ENCODE measurements at regions not wholly inside any gene's neighbourhood (a gene's known extent, or its start where the extent isn't known, plus 50 kb on each side); places are given as distances from the start of the nearest gene placed in this dataset.

DNA sequence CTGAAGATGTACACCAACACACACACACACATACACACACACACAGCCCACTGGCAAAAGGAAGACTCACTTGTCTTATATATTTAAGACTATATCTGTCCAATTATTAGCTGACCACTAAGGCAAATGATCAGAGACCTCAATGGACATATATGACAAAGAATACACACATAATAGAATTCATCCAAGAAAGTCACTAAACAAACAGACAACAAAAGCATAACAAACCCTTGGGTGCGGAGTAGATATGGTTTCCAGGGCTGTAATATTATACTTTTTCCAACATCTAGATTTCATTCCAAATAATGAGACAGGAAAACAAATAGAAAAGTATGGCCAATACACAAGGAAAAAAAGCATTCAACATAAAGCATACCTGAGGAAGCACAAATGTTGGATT, 72.3 kb upstream of the PRICKLE2 start:
- no peak for DNase-seq (ENCODE audit: extremely low spot score)
- ChIA-PET CTCF (no interaction called here), POLR2A (no interaction called here)
- no peak for TF ChIP-seq ARNT (IDR thresholded peaks at IDR 0.05)
- no peak for TF ChIP-seq LEF1 (IDR thresholded peaks at IDR 0.05; ENCODE audit: borderline replicate concordance)
- TF ChIP-seq SUZ12 (IDR thresholded peaks at IDR 0.05) = no peak
- TF ChIP-seq CTBP1 (IDR thresholded peaks at IDR 0.05; ENCODE audit: borderline replicate concordance) = no peak

- POLR2A ChIA-PET = no interaction called here
- CTCF ChIA-PET = no interaction called here
- TF ChIP-seq FOXM1 (IDR thresholded peaks at IDR 0.05; ENCODE audit: borderline replicate concordance) = no peak
- DNase-seq (ENCODE audit: extremely low spot score) = no peak
Measured at GRCh38 chr3:64295594-64295993, 70.3 kb upstream of the PRICKLE2 start.

DNA sequence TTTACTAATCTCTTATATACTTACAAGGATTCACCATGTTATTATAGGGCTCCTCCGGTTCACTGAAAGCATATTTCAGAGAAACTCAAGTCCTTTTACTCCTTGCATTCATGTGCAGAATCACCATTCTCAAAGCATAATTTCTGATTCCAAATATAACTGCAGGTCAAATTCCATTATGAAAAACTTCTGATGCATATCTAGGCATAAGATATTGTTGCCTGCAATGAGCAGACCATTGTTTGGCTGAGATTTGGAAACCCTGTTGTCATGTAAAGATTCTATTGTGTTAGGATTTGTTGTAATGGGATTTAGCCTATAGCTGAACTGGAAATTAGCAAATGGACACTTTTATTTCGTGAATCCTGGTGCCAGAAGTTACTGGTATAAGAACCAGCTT, 69.5 kb upstream of the PRICKLE2 start:
- no peak for DNase-seq (ENCODE audit: extremely low spot score)
- no peak for TF ChIP-seq NFRKB (IDR thresholded peaks at IDR 0.05)
- TF ChIP-seq BHLHE40 (IDR thresholded peaks at IDR 0.05; ENCODE audit: borderline replicate concordance) = no peak
- TF ChIP-seq SP1 (IDR thresholded peaks at IDR 0.05) = no peak
- TF ChIP-seq SUZ12 (IDR thresholded peaks at IDR 0.05) = no peak
- TF ChIP-seq TARDBP (IDR thresholded peaks at IDR 0.05) = no peak
- no peak for TF ChIP-seq CTBP1 (IDR thresholded peaks at IDR 0.05; ENCODE audit: borderline replicate concordance)
- no peak for TF ChIP-seq FOXA1 (IDR thresholded peaks at IDR 0.05)
- TF ChIP-seq ZNF384 (IDR thresholded peaks at IDR 0.05) = no peak
- no peak for TF ChIP-seq FOXK2 (IDR thresholded peaks at IDR 0.05)
- TF ChIP-seq ARNT (IDR thresholded peaks at IDR 0.05) = no peak
- no peak for TF ChIP-seq FOXM1 (IDR thresholded peaks at IDR 0.05; ENCODE audit: borderline replicate concordance)
- no peak for TF ChIP-seq HDGF (IDR thresholded peaks at IDR 0.05; ENCODE audit: borderline replicate concordance)
- POLR2A ChIA-PET = no interaction called here
- CTCF ChIA-PET = no interaction called here

GRCh38 chr3:64293121-64293520, 67.9 kb upstream of the PRICKLE2 start:
- TF ChIP-seq BHLHE40 (IDR thresholded peaks at IDR 0.05; ENCODE audit: borderline replicate concordance) = no peak
- TF ChIP-seq SUZ12 (IDR thresholded peaks at IDR 0.05) = no peak
- no peak for TF ChIP-seq LEF1 (IDR thresholded peaks at IDR 0.05; ENCODE audit: borderline replicate concordance)
- TF ChIP-seq, protein P1, sequence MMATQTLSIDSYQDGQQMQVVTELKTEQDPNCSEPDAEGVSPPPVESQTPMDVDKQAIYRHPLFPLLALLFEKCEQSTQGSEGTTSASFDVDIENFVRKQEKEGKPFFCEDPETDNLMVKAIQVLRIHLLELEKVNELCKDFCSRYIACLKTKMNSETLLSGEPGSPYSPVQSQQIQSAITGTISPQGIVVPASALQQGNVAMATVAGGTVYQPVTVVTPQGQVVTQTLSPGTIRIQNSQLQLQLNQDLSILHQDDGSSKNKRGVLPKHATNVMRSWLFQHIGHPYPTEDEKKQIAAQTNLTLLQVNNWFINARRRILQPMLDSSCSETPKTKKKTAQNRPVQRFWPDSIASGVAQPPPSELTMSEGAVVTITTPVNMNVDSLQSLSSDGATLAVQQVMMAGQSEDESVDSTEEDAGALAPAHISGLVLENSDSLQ (IDR thresholded peaks at IDR 0.05) = no peak
- TF ChIP-seq FOXM1 (IDR thresholded peaks at IDR 0.05; ENCODE audit: borderline replicate concordance) = no peak
- TF ChIP-seq HDGF (IDR thresholded peaks at IDR 0.05; ENCODE audit: borderline replicate concordance) = no peak
- no peak for TF ChIP-seq FOXA1 (IDR thresholded peaks at IDR 0.05)
- no peak for TF ChIP-seq ELF4 (IDR thresholded peaks at IDR 0.05)
- TF ChIP-seq SP1 (IDR thresholded peaks at IDR 0.05) = no peak
- no peak for TF ChIP-seq ARNT (IDR thresholded peaks at IDR 0.05)
- TF ChIP-seq ZNF384 (IDR thresholded peaks at IDR 0.05) = no peak
- no peak for TF ChIP-seq NFRKB (IDR thresholded peaks at IDR 0.05)
- TF ChIP-seq FOXK2 (IDR thresholded peaks at IDR 0.05) = no peak
- no peak for TF ChIP-seq TARDBP (IDR thresholded peaks at IDR 0.05)
- TF ChIP-seq L3MBTL2 (conservative IDR thresholded peaks at IDR 0.05) = no peak
- TF ChIP-seq CTBP1 (IDR thresholded peaks at IDR 0.05; ENCODE audit: borderline replicate concordance) = no peak
- no peak for DNase-seq (ENCODE audit: extremely low spot score)
- ChIA-PET POLR2A (no interaction called here), CTCF (no interaction called here)

DNA sequence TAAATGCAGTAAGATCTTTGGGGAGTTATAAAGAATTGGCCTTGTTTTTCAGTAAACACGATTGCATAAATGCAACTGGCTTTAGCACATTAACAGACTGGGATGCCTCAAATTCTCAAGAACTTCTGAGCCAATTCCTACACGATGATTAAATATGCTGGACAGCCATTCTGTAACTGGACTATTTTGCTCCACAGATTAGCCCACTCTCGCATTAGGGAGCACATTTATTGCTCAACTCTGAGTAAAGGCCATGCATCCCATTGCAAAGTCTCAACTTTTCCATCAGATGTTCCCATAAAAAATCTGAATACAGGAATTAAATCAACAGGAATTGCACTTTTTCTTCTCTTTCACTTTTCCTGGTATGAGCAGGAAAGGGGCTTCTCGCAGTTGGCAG, 66.7 kb upstream of the PRICKLE2 start:
- DNase-seq (ENCODE audit: extremely low spot score) = no peak
- ChIA-PET CTCF (no interaction called here), POLR2A (no interaction called here)

DNA sequence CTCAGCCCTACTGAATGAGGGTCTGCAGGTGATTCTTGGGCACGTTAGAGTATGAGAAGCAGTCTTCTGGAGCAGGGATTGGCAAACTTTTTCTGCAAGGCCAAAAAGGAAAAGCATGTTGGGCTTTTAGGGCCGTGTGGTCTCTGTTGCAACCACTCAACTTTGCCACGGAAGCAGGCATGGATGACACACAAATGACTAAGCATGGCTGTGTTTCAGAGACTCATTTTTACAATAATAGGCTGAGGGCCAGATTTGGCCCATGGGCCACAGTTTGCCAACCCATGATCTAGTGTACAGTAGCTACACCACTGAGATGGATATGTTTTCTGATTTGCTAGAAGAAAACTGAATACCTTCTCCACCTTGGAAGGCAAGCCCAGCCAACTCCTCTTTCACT, 66.1 kb upstream of the PRICKLE2 start:
- TF ChIP-seq ARNT (IDR thresholded peaks at IDR 0.05) (no peak), TARDBP (IDR thresholded peaks at IDR 0.05) (no peak)
- POLR2A ChIA-PET = no interaction called here
- no peak for DNase-seq (ENCODE audit: extremely low spot score)
- CTCF ChIA-PET = no interaction called here

More for the DNA sequence above, 66.7 kb upstream of the PRICKLE2 start:
- TF ChIP-seq ARNT (IDR thresholded peaks at IDR 0.05) (no peak), BHLHE40 (IDR thresholded peaks at IDR 0.05; ENCODE audit: borderline replicate concordance) (no peak), FOXM1 (IDR thresholded peaks at IDR 0.05; ENCODE audit: borderline replicate concordance) (no peak), L3MBTL2 (conservative IDR thresholded peaks at IDR 0.05) (no peak), SP1 (IDR thresholded peaks at IDR 0.05) (no peak), NFRKB (IDR thresholded peaks at IDR 0.05) (no peak), HDGF (IDR thresholded peaks at IDR 0.05; ENCODE audit: borderline replicate concordance) (no peak)

DNA sequence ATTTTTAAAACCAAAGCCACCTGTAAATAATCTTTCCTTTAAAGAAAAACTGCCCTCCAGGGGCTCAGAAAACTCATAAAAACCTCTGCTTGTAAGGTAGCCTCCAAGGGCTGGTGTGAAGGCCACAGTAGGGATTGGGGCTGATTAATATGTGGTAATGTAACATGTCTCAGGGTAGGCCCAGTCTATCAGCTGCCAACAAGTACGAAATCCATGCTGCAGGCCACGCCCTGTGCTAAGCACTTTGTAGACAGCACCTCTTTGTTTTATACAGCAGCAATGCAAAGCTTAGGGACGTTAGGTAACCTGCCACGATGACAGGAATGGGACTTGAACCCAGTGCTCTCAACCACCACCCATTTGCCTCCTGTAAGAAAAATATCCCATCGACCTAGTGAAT, 65.6 kb upstream of the PRICKLE2 start:
- TF ChIP-seq NFRKB (IDR thresholded peaks at IDR 0.05) = no peak
- no peak for TF ChIP-seq CTBP1 (IDR thresholded peaks at IDR 0.05; ENCODE audit: borderline replicate concordance)
- TF ChIP-seq ARNT (IDR thresholded peaks at IDR 0.05) = no peak
- TF ChIP-seq TARDBP (IDR thresholded peaks at IDR 0.05) = no peak
- TF ChIP-seq L3MBTL2 (conservative IDR thresholded peaks at IDR 0.05) = no peak
- TF ChIP-seq FOXM1 (IDR thresholded peaks at IDR 0.05; ENCODE audit: borderline replicate concordance) = no peak
- no peak for TF ChIP-seq ZNF384 (IDR thresholded peaks at IDR 0.05)
- no peak for TF ChIP-seq ELF4 (IDR thresholded peaks at IDR 0.05)
- TF ChIP-seq SUZ12 (IDR thresholded peaks at IDR 0.05) = no peak
- TF ChIP-seq BHLHE40 (IDR thresholded peaks at IDR 0.05; ENCODE audit: borderline replicate concordance) = no peak
- TF ChIP-seq, protein P1 (IDR thresholded peaks at IDR 0.05) = no peak
- no peak for TF ChIP-seq FOXK2 (IDR thresholded peaks at IDR 0.05)
- no peak for TF ChIP-seq HDGF (IDR thresholded peaks at IDR 0.05; ENCODE audit: borderline replicate concordance)
- no peak for TF ChIP-seq SP1 (IDR thresholded peaks at IDR 0.05)
- TF ChIP-seq LEF1 (IDR thresholded peaks at IDR 0.05; ENCODE audit: borderline replicate concordance) = no peak
- CTCF ChIA-PET = no interaction called here
- no peak for DNase-seq (ENCODE audit: extremely low spot score)
- POLR2A ChIA-PET = no interaction called here

GRCh38 chr3:64290161-64290560, 64.9 kb upstream of the PRICKLE2 start:
- TF ChIP-seq L3MBTL2 (conservative IDR thresholded peaks at IDR 0.05) (no peak), HDGF (IDR thresholded peaks at IDR 0.05; ENCODE audit: borderline replicate concordance) (no peak), FOXK2 (IDR thresholded peaks at IDR 0.05) (no peak), LEF1 (IDR thresholded peaks at IDR 0.05; ENCODE audit: borderline replicate concordance) (no peak), FOXM1 (IDR thresholded peaks at IDR 0.05; ENCODE audit: borderline replicate concordance) (no peak), CTBP1 (IDR thresholded peaks at IDR 0.05; ENCODE audit: borderline replicate concordance) (no peak), NFRKB (IDR thresholded peaks at IDR 0.05) (no peak), TARDBP (IDR thresholded peaks at IDR 0.05) (no peak), FOXA1 (IDR thresholded peaks at IDR 0.05) (no peak), ZNF384 (IDR thresholded peaks at IDR 0.05) (no peak), SP1 (IDR thresholded peaks at IDR 0.05) (no peak), ELF4 (IDR thresholded peaks at IDR 0.05) (no peak), ARNT (IDR thresholded peaks at IDR 0.05) (no peak), SUZ12 (IDR thresholded peaks at IDR 0.05) (no peak), BHLHE40 (IDR thresholded peaks at IDR 0.05; ENCODE audit: borderline replicate concordance) (no peak)
- TF ChIP-seq, protein P1 (IDR thresholded peaks at IDR 0.05) = no peak
- ChIA-PET CTCF (no interaction called here), POLR2A (no interaction called here)
- no peak for DNase-seq (ENCODE audit: extremely low spot score)
